ENCODE measurements at regions not wholly inside any gene's neighbourhood (a gene's known extent, or its start where the extent isn't known, plus 50 kb on each side); places are given as distances from the start of the nearest gene placed in this dataset.

GRCh38 chr2:176507786-176508185, 238.5 kb downstream of the MTX2 start:
- DNase-seq, result no peak

- DNase-seq, result no peak
Measured at GRCh38 chr2:176508374-176508773, 239.1 kb downstream of the MTX2 start.

DNA sequence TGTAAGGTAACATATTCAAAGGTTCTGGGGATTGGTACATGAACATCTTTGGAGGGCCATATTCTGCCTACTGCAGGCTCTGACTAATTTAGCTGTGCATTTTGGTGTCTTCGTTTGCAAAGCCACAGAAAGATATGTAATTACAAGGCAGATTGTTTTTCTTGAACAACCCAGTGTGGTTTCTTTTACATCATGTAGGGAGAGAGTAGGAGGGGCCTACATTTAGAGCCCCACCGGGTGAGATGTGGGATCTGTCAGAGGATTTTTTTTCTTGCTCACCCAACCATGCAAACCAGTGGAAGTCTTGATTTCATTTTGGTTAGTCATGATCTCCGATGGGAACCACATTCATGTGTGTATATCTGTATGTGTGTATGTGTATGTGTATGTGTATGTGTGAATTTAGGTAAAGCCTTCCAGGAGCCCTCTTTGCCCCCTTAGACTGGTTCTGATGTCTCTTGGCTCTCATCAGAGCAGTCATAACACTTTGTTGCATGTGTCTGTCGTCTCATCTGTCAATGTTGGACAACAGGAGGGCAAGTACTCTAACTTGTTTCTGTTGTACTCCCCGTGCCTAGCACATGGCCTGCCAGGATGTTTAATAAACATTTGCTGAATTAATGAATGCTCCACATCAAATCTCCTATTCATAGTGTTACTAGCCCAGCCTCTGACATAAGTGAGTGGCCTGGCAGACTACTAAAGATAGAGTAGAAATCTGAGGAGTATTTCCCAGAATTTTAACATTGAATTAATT, 239.9 kb downstream of the MTX2 start:
- DNase-seq, result no peak

DNA sequence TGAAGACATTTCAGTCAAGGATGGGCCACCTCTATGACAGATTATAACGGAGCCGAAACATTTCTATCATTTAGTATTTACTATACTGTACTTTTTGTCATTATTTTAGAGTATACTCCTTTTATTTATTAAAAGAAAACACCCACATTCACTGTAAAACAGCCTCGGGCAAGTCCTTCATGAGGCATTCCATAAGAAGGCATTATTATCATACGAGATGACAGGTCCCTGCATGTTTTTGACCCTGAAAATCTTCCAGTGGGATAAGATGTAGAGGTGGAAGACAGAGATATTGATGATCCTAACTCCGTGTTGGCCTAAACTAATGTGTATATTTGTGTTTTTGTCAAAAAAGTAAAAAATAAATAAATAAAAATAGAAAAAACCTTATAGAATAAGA, 245.0 kb downstream of the MTX2 start:
- no peak for DNase-seq

GRCh38 chr2:176514805-176515500, 245.7 kb downstream of the MTX2 start:
- no peak for DNase-seq

DNA sequence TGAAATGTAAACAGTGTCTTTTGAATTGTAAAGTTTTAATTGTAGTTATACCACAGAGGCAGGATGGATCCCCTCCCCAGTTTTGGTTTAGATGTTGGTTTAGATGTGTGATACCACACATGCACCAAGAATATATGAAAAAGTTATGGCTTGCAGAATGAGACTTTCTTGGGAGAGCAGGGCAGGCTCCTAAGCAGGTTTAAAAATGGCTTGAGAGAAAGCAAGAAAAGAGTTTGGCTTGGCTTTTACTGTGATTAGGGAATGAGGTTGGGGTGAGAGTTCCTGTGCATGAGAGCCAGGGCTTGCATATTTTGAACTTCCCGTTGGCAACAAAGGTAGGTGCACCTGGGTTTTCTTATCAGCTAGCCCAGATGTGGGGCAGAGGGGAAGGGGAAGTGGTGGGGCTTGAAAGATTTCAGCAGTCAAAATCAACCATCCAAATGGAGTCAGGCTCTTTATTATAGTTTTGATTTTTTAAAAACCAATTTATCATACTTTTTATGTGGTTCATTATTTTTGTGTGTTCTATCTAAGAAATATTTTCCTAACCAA, 246.9 kb downstream of the MTX2 start:
- DNase-seq, result no peak

- no peak for DNase-seq
Measured at GRCh38 chr2:176518823-176519222, 249.6 kb downstream of the MTX2 start.

- no peak for DNase-seq
Measured at GRCh38 chr2:176521878-176522670, 252.8 kb downstream of the MTX2 start.

DNA sequence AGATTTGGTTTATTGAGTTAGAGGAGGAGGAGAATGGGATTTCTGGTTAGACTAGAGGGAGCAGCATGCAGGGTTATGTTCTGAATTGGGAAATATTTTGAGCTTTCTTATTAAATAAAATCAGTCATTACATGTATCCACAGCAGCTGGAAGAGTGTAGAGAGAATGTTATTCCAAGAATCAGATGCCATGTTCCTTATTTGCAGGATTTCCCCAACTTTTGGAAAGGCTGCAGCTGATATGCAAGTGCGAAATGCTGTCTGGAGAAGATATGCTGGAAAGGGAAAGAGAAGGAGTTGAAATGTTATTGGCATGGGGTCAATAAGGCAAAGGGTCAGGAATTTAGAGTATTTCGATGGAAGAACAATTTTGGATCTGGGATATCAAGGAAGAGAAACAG, 255.8 kb downstream of the MTX2 start:
- DNase-seq, result no peak

DNA sequence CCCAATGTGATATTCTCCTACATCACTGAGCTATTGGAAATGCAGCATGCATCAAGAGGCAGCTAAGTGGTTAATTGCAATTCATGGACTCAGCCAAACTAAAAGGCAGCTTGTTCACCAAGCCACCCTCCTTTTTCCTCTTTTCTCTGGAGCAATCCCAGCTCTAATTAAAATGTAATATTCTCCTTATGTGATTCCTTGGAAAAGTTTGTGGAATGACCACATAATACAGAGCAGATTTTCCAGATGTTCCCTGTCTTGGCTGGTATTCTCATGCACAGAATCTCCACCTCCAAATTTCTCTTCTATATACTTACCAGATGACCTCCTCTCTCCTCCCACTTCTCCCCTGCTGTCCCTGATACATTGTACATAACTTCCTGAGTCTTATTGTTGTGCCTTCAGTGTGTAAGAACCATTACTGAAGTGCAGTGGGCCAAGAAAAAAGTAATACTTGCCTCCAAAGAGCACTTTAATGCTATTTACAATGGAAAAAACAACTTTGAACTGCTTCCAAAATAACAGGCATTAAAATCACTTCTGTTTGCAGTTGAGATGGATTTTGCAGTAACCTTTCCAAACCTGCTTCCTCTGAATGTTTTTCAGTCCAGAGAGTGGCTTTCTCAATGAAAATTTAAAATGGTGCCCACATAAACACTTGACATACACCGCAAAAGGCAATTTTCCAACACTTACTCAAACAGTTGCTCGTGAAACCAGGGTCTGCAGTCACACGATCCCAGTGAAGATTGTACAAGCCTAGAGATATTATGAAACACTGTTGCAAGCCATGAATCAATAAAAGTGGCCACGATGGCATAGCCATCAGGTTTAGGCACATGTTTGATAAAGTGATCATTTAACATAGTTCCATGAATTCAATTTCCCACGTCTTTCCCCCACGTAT, 258.0 kb downstream of the MTX2 start:
- no peak for DNase-seq

DNA sequence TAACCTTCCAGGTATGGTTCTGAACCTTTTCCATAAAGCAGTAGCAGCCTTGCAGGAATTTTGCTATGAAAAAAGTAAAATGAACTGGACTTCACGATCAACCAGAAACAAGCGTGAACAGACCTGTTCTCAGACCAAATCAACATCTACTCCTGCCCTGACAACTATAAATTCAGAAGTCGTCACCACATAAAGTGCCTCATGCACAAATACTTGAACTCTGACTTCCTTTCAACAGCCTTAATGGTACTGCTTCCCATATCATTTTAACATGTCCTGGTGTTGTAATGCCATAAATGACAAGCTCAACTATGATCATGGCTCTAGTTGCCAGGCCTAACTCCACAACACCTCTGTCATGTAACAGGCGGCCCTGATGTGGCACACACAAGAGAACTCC, 262.4 kb downstream of the MTX2 start:
- DNase-seq, result no peak

DNA sequence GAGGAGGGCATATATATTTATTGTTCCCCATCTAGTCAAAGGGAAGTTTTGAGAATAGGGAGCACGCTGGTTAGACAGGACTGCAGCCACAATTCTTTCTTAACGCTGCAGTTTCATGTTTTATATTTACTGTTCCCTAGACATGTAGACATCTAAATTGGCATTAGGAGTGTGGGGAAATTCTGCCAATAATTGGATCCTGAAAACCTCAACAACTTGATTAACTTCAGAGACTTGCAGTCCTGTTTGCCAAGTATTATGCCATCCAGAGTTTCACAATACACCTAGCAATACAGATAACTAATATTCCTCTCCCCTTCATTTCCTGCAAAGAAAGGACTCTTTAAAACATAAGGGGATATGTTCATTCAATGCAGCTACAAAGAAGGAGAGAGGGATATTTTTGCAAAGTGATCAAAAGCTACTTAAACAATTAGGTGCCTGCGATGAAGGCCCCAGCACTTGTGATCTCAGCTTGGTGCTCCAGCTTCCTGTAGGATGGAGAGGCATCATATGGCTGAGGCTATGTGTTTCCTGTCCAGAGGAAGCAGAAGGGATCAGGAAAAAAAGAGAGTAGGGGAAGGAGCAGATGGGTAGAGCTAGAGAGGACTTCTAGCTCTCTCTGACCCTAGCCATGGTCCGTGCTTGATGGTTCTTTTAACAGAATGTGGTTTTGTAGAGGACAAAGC, 264.4 kb downstream of the MTX2 start:
- no peak for DNase-seq

GRCh38 chr2:176534798-176535466, 265.7 kb downstream of the MTX2 start:
- DNase-seq, result no peak

DNA sequence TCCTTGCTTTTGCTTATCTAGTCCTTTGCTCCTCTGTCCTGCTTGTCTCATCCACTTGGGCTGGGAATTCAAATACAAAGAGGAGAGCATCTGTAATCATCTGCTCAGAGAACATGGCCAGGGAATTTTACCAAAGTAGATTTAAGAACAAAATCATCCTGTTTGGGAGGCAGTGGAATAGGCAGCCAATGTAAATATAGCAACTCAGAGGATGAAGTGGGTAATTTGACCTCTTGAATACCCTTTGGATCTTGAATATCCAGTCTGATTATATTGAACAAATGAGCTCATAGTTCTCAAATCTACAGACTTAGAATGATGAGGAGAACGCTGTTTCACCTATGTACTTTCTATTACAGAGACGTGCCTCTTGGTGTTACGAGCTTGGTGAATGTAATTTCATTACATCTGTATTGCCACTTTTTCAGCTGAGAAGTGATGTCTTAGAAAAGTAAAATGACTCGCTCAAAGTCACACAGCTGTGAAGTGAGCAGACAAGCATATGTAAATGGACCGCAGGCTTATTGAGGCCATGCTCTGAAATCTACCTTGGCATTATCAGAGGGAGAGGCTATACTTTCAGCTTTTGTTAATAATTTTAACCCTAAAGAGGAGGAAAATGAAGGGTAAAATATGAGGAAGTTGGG, 266.3 kb downstream of the MTX2 start:
- DNase-seq, result no peak

DNA sequence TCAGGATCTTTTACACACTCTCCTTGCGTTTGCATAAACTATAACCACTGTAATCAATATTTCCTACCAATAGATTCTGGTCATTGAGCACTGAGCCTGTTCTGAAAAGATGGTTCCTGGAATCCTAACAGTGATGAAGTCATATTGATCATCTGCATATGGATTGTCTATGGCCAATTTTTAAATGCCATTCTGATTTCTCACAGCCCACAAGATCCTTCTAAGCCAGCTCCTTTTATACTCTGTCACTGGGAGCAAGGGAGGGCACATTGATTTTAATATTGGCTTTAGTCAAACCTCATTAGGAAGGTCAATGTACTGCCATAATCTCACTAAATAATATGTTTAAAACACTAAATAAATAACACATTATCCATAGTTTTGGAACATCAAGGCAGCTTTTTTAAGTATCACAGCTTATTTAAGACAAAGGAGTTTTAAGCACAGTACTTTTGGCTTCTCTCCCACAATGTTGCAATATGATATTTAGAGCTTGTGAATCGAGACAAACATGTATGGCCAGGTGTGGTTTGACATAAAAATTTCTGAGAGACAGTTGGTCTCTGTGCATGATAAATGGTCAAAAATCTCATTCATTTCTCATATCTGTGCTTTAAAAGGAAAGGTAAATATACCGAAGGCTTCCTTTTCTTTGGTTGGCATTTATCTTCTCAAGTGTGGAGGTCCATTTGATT, 267.3 kb downstream of the MTX2 start:
- no peak for DNase-seq

DNA sequence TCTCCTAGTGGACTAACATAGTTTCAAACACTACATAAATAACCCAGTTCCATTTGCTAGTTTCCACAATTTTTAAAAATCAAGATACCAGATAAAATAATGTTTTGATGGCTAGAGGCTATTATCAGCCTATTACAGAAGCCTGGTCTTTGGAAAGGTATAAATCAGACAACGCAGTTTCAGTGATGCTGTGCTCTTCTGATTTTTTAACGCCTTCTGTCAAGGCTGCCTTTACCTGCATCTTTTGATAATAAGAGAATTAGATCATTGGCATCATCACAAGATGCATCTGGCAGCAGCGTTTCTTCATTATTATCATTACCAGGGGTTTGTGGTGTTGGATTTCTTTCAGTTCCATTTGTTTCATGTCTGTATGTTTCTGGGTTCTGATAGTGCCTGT, 268.7 kb downstream of the MTX2 start:
- no peak for DNase-seq

DNA sequence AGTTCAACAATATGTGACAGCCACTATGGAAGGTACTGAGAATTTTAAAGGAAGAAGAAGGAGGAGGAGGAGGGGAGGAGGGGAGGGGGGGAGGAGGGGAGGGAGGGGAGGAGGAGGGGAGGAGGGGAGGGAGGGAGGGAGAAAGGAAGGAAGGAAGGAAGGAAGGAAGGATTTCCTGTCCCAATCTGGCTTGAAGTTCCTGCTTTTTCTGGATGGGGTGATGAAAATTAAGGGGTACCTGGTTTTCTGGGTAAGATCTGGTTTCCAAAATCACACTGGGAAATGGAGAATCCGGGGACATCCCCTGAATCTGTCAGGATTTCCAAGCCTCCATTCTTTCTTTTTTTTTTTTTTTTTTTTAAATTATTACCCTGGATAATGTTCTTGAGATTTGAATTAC, 271.8 kb downstream of the MTX2 start:
- DNase-seq, result no peak

GRCh38 chr2:176542476-176542875, 273.2 kb downstream of the MTX2 start:
- DNase-seq, result no peak

DNA sequence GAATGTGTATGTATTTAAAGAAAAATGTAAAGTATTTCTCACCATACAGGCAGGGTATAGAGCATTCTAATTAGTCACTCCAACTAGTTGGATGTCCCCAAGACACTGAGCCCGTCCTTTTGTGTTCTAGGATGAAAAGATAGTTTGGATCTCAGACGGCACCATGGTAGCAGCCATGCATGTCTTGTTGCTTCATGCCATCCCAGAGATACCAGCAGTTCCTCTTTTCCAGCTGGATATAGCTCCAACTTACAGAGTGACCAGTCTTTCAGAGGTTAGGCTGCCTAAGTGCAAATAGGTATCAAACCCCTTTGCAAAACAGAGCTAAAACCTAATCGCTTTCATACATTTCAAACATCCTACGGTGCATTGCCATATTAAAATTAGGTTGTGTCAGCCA, 275.3 kb downstream of the MTX2 start:
- no peak for DNase-seq

Measured in activated T-cell treated with anti-CD3 and anti-CD28 coated beads, Interleukin-2, amount 50 U/mL, for 1 hour (primary cell).